Neural cell (in vitro differentiated cells): ENCODE measurements at regions not wholly inside any gene's neighbourhood (a gene's known extent, or its start where the extent isn't known, plus 50 kb on each side); places are given as distances from the start of the nearest gene placed in this dataset.

ENCODE experiments used
- H2AFZ ChIP-seq: fragments of 200-600, 300-800 bp; sonication (generic), shearing (Covaris generic); 2 replicates; pipeline ENCODE4 v1.6.0; 2014; ENCODE audit warnings: low read depth, mild to moderate bottlenecking, antibody characterized with exemption, low read length, moderate library complexity
- H3F3A ChIP-seq: fragments of 200-600 bp; shearing (Covaris generic); 2 replicates; pipeline ENCODE4 v1.6.1; 2016; ENCODE audit warnings: mild to moderate bottlenecking, moderate library complexity, mixed read lengths, antibody characterized with exemption, low read length; ENCODE audit not compliant: insufficient read depth, poor library complexity, severe bottlenecking
- H3K27ac ChIP-seq: fragments of 200-600, 300-800 bp; sonication (generic), shearing (Covaris generic); 2 replicates; pipeline ENCODE4 v1.5.1; 2014; ENCODE audit warnings: mild to moderate bottlenecking, low read length, moderate library complexity
- H3K27me3 ChIP-seq: fragments of 300-800, 200-600 bp; sonication (generic), shearing (Covaris generic); 2 replicates; pipeline ENCODE4 v1.6.0; 2014; ENCODE audit warnings: mild to moderate bottlenecking, low read depth, low read length, moderate library complexity; ENCODE audit not compliant: insufficient read depth
- H3K36me3 ChIP-seq: fragments of 300-800, 200-600 bp; sonication (generic), shearing (Covaris generic); 2 replicates; pipeline ENCODE4 v1.5.1; 2014; ENCODE audit warnings: mild to moderate bottlenecking, antibody characterized with exemption, low read length, moderate library complexity; ENCODE audit not compliant: insufficient read depth
- H3K4me2 ChIP-seq: fragments of 300-800, 200-600 bp; sonication (generic), shearing (Covaris generic); 2 replicates; pipeline ENCODE4 v1.6.0; 2014; ENCODE audit warnings: mild to moderate bottlenecking, low read length
- H3K4me3 ChIP-seq: fragments of 300-800, 200-600 bp; sonication (generic), shearing (Covaris generic); 2 replicates; pipeline ENCODE4 v1.5.1; 2014; ENCODE audit warnings: mild to moderate bottlenecking, low read length, moderate library complexity
- H3K79me2 ChIP-seq: fragments of 200-600 bp; shearing (Covaris generic); replicated peaks from 2 replicates; pipeline ENCODE4 v1.6.0; 2014; ENCODE audit warnings: mild to moderate bottlenecking, low read length, moderate library complexity; ENCODE audit not compliant: insufficient read depth
- H3K9ac ChIP-seq: fragments of 300-800, 200-600 bp; sonication (generic), shearing (Covaris generic); 2 replicates; pipeline ENCODE4 v1.6.1; 2016; ENCODE audit warnings: mild to moderate bottlenecking, low read length, mixed read lengths
- H3K9me2 ChIP-seq: fragments of 200-600 bp; shearing (Covaris generic); 2 replicates; pipeline ENCODE4 v1.6.1; 2016; ENCODE audit warnings: mild to moderate bottlenecking, low read length, mixed read lengths; ENCODE audit not compliant: insufficient read depth
- H3K9me3 ChIP-seq: fragments of 200-600, 300-800 bp; sonication (generic), shearing (Covaris generic); 2 replicates; pipeline ENCODE4 v1.6.1; 2016; ENCODE audit warnings: mild to moderate bottlenecking, mixed run types, low read length, moderate library complexity, mixed read lengths
- H4K20me1 ChIP-seq: fragments of 200-600 bp; shearing (Covaris generic); 2 replicates; pipeline ENCODE4 v1.6.1; 2016; ENCODE audit warnings: mild to moderate bottlenecking, mixed run types; ENCODE audit not compliant: insufficient read depth
- EP300 ChIP-seq: fragments of 450-650 bp; conservative IDR thresholded peaks from 2 replicates; pipeline ENCODE4 v1.6.1; 2014; ENCODE audit warnings: antibody characterized with exemption, mild to moderate bottlenecking, moderate library complexity; ENCODE audit not compliant: poor library complexity, severe bottlenecking
- EZH2 ChIP-seq: fragments of 200-600, 300-800 bp; shearing (Covaris generic), sonication (generic); IDR thresholded peaks from 2 replicates; pipeline ENCODE4 v1.6.1; 2014; ENCODE audit warnings: antibody characterized with exemption, low read length, borderline replicate concordance, mild to moderate bottlenecking; ENCODE audit not compliant: insufficient read depth, poor library complexity, severe bottlenecking
- MXI1 ChIP-seq: fragments of 450-650 bp; conservative IDR thresholded peaks from 2 replicates; pipeline ENCODE4 v1.6.1; 2014; ENCODE audit warnings: antibody characterized with exemption, mild to moderate bottlenecking; ENCODE audit not compliant: poor library complexity, severe bottlenecking
- POLR2AphosphoS5 ChIP-seq: IDR thresholded peaks from 2 replicates; pipeline ENCODE4 v1.6.1; 2012
- RAD21 ChIP-seq: fragments of 450-650 bp; conservative IDR thresholded peaks from 2 replicates; pipeline ENCODE4 v1.6.1; 2014; ENCODE audit warnings: antibody characterized with exemption, mild to moderate bottlenecking, moderate library complexity
- REST ChIP-seq: IDR thresholded peaks from 2 replicates; pipeline ENCODE4 v1.6.1; 2012; ENCODE audit warnings: borderline replicate concordance
- SMC3 ChIP-seq: fragments of 450-650 bp; conservative IDR thresholded peaks from 2 replicates; pipeline ENCODE4 v1.6.1; 2014; ENCODE audit warnings: antibody characterized with exemption, mild to moderate bottlenecking, moderate library complexity; ENCODE audit not compliant: poor library complexity
- TAF1 ChIP-seq: IDR thresholded peaks from 2 replicates; pipeline ENCODE4 v1.6.1; 2012; ENCODE audit warnings: low read depth
- TF ChIP-seq, protein P1 (sequence below): fragments of 450-650 bp; IDR thresholded peaks from 2 replicates; pipeline ENCODE4 v1.5.1; 2014; ENCODE audit warnings: antibody characterized with exemption, mild to moderate bottlenecking, moderate library complexity; ENCODE audit not compliant: poor library complexity, severe bottlenecking

GRCh38 chr4:96205143-96205936 lies 365.4 kb downstream of the PDHA2 start:
- Histone ChIP-seq H3K36me3 (no peaks in the 10 kb centered on the region), H2AFZ (no peak overlapping the region), H3K9me3 (no peaks in the 10 kb centered on the region), H3K9ac (no peak overlapping the region), H3K79me2 (no peaks in the 10 kb centered on the region), H3K9me2 (no peaks in the 10 kb centered on the region), H3F3A (no peaks in the 10 kb centered on the region), H4K20me1 (no peaks in the 10 kb centered on the region), H3K27me3 (no peaks in the 10 kb centered on the region), H3K27ac (no peak overlapping the region), H3K4me3 (no peak overlapping the region), H3K4me2 (no peak overlapping the region)
- TF ChIP-seq MXI1 = no peak
- TF ChIP-seq POLR2AphosphoS5 = no peak
- TF ChIP-seq EZH2 = no peak
- no peak for TF ChIP-seq RAD21
- TF ChIP-seq EP300 = no peak

GRCh38 chr4:96227515-96227914 lies 387.6 kb downstream of the PDHA2 start:
- no peak overlapping the region for H3K4me3 ChIP-seq
- no peaks in the 10 kb centered on the region for H4K20me1 ChIP-seq
- H3K36me3 ChIP-seq = no peaks in the 10 kb centered on the region
- H3F3A ChIP-seq = no peaks in the 10 kb centered on the region
- no peak overlapping the region for H3K27ac ChIP-seq
- no peak overlapping the region for H3K4me2 ChIP-seq
- no peaks in the 10 kb centered on the region for H3K9me3 ChIP-seq
- TF ChIP-seq MXI1 (no peak), RAD21 (no peak), EP300 (no peak), TAF1 (no peak), SMC3 (no peak), REST (no peak), POLR2AphosphoS5 (no peak), EZH2 (no peak)
- TF ChIP-seq, protein P1, sequence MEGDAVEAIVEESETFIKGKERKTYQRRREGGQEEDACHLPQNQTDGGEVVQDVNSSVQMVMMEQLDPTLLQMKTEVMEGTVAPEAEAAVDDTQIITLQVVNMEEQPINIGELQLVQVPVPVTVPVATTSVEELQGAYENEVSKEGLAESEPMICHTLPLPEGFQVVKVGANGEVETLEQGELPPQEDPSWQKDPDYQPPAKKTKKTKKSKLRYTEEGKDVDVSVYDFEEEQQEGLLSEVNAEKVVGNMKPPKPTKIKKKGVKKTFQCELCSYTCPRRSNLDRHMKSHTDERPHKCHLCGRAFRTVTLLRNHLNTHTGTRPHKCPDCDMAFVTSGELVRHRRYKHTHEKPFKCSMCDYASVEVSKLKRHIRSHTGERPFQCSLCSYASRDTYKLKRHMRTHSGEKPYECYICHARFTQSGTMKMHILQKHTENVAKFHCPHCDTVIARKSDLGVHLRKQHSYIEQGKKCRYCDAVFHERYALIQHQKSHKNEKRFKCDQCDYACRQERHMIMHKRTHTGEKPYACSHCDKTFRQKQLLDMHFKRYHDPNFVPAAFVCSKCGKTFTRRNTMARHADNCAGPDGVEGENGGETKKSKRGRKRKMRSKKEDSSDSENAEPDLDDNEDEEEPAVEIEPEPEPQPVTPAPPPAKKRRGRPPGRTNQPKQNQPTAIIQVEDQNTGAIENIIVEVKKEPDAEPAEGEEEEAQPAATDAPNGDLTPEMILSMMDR = no peak
- no peaks in the 10 kb centered on the region for H3K27me3 ChIP-seq
- no peaks in the 10 kb centered on the region for H3K79me2 ChIP-seq
- H2AFZ ChIP-seq = no peak overlapping the region
- H3K9ac ChIP-seq = no peak overlapping the region
- H3K9me2 ChIP-seq = no peaks in the 10 kb centered on the region
